Neural progenitor cell (in vitro differentiated cells): ENCODE measurements at regions not wholly inside any gene's neighbourhood (a gene's known extent, or its start where the extent isn't known, plus 50 kb on each side); places are given as distances from the start of the nearest gene placed in this dataset.

Source experiments
- DNase-seq: peaks from one replicate; pipeline ENCODE4 v3.0.0-alpha.2; 2016; ENCODE audit warnings: low spot score
- H2AFZ ChIP-seq: fragments of 200-600 bp; sonication (generic); replicated peaks from 2 replicates; pipeline ENCODE4 v1.6.1; 2016; ENCODE audit warnings: antibody characterized with exemption
- H3F3A ChIP-seq: fragments of 200-600 bp; sonication (generic); 2 replicates; pipeline ENCODE4 v1.6.1; 2016; ENCODE audit warnings: antibody characterized with exemption, low read depth
- H3K27ac ChIP-seq: fragments of 200-600 bp; sonication (generic); 2 replicates; pipeline ENCODE4 v1.5.1; 2016; ENCODE audit warnings: mild to moderate bottlenecking
- H3K27me3 ChIP-seq: fragments of 200-600 bp; sonication (generic); 2 replicates; pipeline ENCODE4 v1.6.1; 2016; ENCODE audit warnings: mild to moderate bottlenecking, moderate library complexity
- H3K36me3 ChIP-seq: fragments of 200-600 bp; sonication (generic); 2 replicates; pipeline ENCODE4 v1.5.1; 2016
- H3K4me1 ChIP-seq: fragments of 200-600 bp; sonication (generic); 2 replicates; pipeline ENCODE4 v1.6.1; 2016; ENCODE audit warnings: mixed run types
- H3K4me2 ChIP-seq: fragments of 200-600 bp; sonication (generic); 2 replicates; pipeline ENCODE4 v1.6.1; 2016
- H3K4me3 ChIP-seq: fragments of 200-600 bp; sonication (generic); 2 replicates; pipeline ENCODE4 v1.5.1; 2016
- H3K79me2 ChIP-seq: fragments of 200-600 bp; sonication (generic); 2 replicates; pipeline ENCODE4 v1.6.1; 2016; ENCODE audit warnings: low read depth
- H3K9ac ChIP-seq: fragments of 200-600 bp; sonication (generic); 2 replicates; pipeline ENCODE4 v1.6.1; 2016
- H3K9me3 ChIP-seq: fragments of 200-600 bp; sonication (generic); 2 replicates; pipeline ENCODE4 v1.5.1; 2016; ENCODE audit warnings: low read depth
- H4K20me1 ChIP-seq: fragments of 200-600 bp; sonication (generic); 2 replicates; pipeline ENCODE4 v1.6.1; 2016; ENCODE audit warnings: low read depth
- H3K27ac Mint-ChIP-seq: 3 replicates; pipeline ENCODE4 v1.8.0; 2021; ENCODE audit warnings: mixed read lengths
- H3K27me3 Mint-ChIP-seq: 2 replicates; pipeline ENCODE4 v1.8.0; 2022; ENCODE audit warnings: low read depth, mild to moderate bottlenecking, inconsistent platforms, moderate library complexity, mixed read lengths; ENCODE audit not compliant: insufficient read depth
- H3K36me3 Mint-ChIP-seq: 3 replicates; pipeline ENCODE4 v1.8.0; 2021; ENCODE audit warnings: mixed read lengths
- H3K4me1 Mint-ChIP-seq: 3 replicates; pipeline ENCODE4 v1.8.0; 2021; ENCODE audit warnings: mixed read lengths
- H3K4me3 Mint-ChIP-seq: 3 replicates; pipeline ENCODE4 v1.8.0; 2021; ENCODE audit warnings: mild to moderate bottlenecking, moderate library complexity, mixed read lengths
- H3K9me3 Mint-ChIP-seq: 3 replicates; pipeline ENCODE4 v1.8.0; 2020; ENCODE audit warnings: mixed read lengths
- EZH2 ChIP-seq: fragments of 200-600 bp; sonication (generic); IDR thresholded peaks from 2 replicates; pipeline ENCODE4 v1.6.1; 2017; ENCODE audit warnings: antibody characterized with exemption, mild to moderate bottlenecking, moderate library complexity
- EZH2phosphoT487 ChIP-seq: fragments of 200-600 bp; sonication (generic); IDR thresholded peaks from 2 replicates; pipeline ENCODE4 v1.6.1; 2017; ENCODE audit warnings: antibody characterized with exemption
- TF ChIP-seq, protein P1 (sequence below): fragments of 200-600 bp; sonication (generic); IDR thresholded peaks from 2 replicates; pipeline ENCODE4 v1.5.1; 2017; ENCODE audit warnings: antibody characterized with exemption, mild to moderate bottlenecking

DNA sequence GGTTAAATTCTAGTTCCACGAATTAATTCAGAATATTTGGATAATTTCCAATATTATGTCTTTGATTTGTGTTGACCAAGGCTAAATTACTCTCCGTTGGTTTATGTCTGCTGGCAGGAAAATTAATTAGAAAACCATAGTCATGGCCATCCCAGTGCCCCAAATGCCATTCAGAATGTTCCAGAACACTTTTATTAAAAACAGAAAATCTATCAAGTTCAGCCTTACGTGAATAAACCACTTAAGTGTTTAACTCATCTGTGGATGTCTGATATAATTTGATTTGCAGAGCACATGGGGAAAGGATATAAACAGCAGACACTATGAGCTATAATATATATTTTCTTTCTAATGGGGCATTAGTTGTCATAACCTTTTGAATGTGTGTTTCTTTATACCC is 480.7 kb downstream of the MRPL39 start:
- no peak for DNase-seq
- Mint-ChIP-seq H3K36me3 (no peaks in the 10 kb centered on the region), H3K9me3 (no peaks in the 10 kb centered on the region)

DNA sequence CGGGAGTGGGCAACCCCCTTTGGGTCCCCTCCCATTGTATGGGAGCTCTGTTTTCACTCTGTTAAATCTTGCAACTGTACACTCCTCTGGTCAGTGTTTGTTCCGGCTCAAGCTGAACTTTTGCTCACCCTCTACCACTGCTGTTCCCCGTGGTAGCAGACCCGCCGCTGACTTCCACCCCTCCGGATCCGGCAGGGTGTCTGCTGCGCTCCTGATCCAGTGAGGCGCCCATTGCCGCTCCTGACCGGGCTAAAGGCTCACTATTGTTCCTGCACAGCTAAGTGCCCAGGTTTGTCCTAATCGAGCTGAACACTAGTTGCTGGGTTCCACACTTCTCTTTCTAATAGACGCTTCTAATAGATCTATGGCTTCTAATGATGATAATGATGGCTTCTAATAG is 488.6 kb downstream of the MRPL39 start:
- Histone ChIP-seq H4K20me1 (no peaks in the 10 kb centered on the region), H3K36me3 (no peaks in the 10 kb centered on the region), H2AFZ (no peak overlapping the region), H3K4me2 (no peak overlapping the region), H3K4me3 (no peak overlapping the region), H3K27me3 (no peaks in the 10 kb centered on the region), H3K79me2 (no peaks in the 10 kb centered on the region), H3K9me3 (no peaks in the 10 kb centered on the region), H3K9ac (no peak overlapping the region), H3F3A (no peaks in the 10 kb centered on the region), H3K4me1 (peaks cover 3% of the 10 kb centered on the region), H3K27ac (no peak overlapping the region)
- Mint-ChIP-seq H3K27ac (no peak overlapping the region), H3K4me3 (no peak overlapping the region), H3K9me3 (no peaks in the 10 kb centered on the region), H3K27me3 (no peaks in the 10 kb centered on the region), H3K4me1 (no peaks in the 10 kb centered on the region), H3K36me3 (no peaks in the 10 kb centered on the region)
- DNase-seq: no peak
- TF ChIP-seq, protein P1, sequence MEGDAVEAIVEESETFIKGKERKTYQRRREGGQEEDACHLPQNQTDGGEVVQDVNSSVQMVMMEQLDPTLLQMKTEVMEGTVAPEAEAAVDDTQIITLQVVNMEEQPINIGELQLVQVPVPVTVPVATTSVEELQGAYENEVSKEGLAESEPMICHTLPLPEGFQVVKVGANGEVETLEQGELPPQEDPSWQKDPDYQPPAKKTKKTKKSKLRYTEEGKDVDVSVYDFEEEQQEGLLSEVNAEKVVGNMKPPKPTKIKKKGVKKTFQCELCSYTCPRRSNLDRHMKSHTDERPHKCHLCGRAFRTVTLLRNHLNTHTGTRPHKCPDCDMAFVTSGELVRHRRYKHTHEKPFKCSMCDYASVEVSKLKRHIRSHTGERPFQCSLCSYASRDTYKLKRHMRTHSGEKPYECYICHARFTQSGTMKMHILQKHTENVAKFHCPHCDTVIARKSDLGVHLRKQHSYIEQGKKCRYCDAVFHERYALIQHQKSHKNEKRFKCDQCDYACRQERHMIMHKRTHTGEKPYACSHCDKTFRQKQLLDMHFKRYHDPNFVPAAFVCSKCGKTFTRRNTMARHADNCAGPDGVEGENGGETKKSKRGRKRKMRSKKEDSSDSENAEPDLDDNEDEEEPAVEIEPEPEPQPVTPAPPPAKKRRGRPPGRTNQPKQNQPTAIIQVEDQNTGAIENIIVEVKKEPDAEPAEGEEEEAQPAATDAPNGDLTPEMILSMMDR: no peak
- TF ChIP-seq EZH2 (no peak), EZH2phosphoT487 (no peak)

More for the DNA sequence above, 480.7 kb downstream of the MRPL39 start:
- Mint-ChIP-seq H3K4me1 (no peaks in the 10 kb centered on the region), H3K27me3 (no peaks in the 10 kb centered on the region), H3K4me3 (no peak overlapping the region), H3K27ac (no peak overlapping the region)
- Histone ChIP-seq H2AFZ (no peak overlapping the region), H3K27me3 (no peaks in the 10 kb centered on the region), H4K20me1 (no peaks in the 10 kb centered on the region), H3K79me2 (no peaks in the 10 kb centered on the region), H3K9me3 (no peaks in the 10 kb centered on the region), H3K27ac (no peak overlapping the region), H3K9ac (no peak overlapping the region), H3K4me1 (no peaks in the 10 kb centered on the region), H3K36me3 (no peaks in the 10 kb centered on the region), H3K4me3 (no peak overlapping the region), H3F3A (no peaks in the 10 kb centered on the region), H3K4me2 (no peak overlapping the region)
- TF ChIP-seq, protein P1: no peak
- TF ChIP-seq EZH2phosphoT487: no peak
- no peak for TF ChIP-seq EZH2

DNA sequence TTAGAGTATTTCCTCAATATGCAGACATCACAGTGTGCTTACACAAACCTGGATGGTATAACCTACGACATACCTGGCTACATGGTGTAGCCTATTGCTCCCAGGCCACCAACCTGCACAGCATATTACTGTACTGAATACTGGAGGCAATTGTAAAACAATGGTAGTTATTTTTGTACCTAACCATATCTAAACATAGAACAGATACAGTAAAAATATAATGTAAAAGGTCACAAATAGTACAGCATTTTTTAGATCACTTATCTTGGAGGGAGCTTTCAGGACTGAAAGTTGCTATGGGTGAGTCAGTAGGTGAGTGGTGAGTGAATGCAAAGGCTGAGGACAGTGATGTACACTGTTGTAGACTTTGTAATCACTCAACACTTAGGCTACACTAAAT is 492.3 kb downstream of the MRPL39 start:
- H3K36me3 ChIP-seq: no peaks in the 10 kb centered on the region
- H3K27me3 Mint-ChIP-seq: no peaks in the 10 kb centered on the region
- no peaks in the 10 kb centered on the region for H4K20me1 ChIP-seq
- no peak overlapping the region for H3K9ac ChIP-seq
- H3K4me1 Mint-ChIP-seq: no peaks in the 10 kb centered on the region
- no peak for DNase-seq
- no peak overlapping the region for H3K27ac Mint-ChIP-seq
- H3K4me1 ChIP-seq: peaks cover 10% of the 10 kb centered on the region
- no peak overlapping the region for H3K27ac ChIP-seq
- no peaks in the 10 kb centered on the region for H3K79me2 ChIP-seq
- H3F3A ChIP-seq: no peaks in the 10 kb centered on the region
- no peaks in the 10 kb centered on the region for H3K9me3 Mint-ChIP-seq
- H3K27me3 ChIP-seq: no peaks in the 10 kb centered on the region
- H3K9me3 ChIP-seq: no peaks in the 10 kb centered on the region
- no peaks in the 10 kb centered on the region for H3K36me3 Mint-ChIP-seq
- H2AFZ ChIP-seq: no peak overlapping the region
- H3K4me2 ChIP-seq: no peak overlapping the region
- H3K4me3 ChIP-seq: no peak overlapping the region
- TF ChIP-seq EZH2phosphoT487 (no peak), EZH2 (no peak)
- TF ChIP-seq, protein P1: no peak
- H3K4me3 Mint-ChIP-seq: no peak overlapping the region

DNA sequence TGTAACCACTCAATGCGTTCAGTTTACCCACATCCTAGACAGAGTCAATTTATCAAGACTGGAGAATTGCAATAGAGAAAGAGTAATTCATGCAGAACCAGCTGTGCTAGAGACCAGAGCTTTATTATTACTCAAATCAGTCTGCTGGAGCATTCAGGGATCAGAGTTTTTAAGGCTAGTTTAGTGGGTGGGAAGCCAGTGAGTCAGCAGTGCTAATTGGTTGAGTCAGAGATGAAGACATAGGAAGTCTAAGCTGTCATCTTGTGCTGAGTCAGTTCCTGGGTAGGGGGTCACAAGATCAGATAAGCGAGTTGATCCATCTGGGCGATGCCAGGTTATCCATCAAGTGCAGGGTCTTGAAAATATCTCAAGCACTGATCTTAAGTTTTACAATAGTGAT is 499.6 kb downstream of the MRPL39 start:
- no peak overlapping the region for H3K27ac ChIP-seq
- H3K36me3 ChIP-seq: no peaks in the 10 kb centered on the region
- DNase-seq: no peak
- no peaks in the 10 kb centered on the region for H4K20me1 ChIP-seq
- H3F3A ChIP-seq: no peaks in the 10 kb centered on the region
- no peak overlapping the region for H3K4me3 Mint-ChIP-seq
- H3K9me3 Mint-ChIP-seq: peaks cover 2% of the 10 kb centered on the region
- no peak overlapping the region for H3K4me3 ChIP-seq
- no peak overlapping the region for H2AFZ ChIP-seq
- no peaks in the 10 kb centered on the region for H3K4me1 Mint-ChIP-seq
- no peak overlapping the region for H3K27ac Mint-ChIP-seq
- no peaks in the 10 kb centered on the region for H3K9me3 ChIP-seq
- no peaks in the 10 kb centered on the region for H3K27me3 ChIP-seq
- no peaks in the 10 kb centered on the region for H3K27me3 Mint-ChIP-seq
- no peak overlapping the region for H3K4me2 ChIP-seq
- H3K9ac ChIP-seq: no peak overlapping the region
- no peaks in the 10 kb centered on the region for H3K36me3 Mint-ChIP-seq
- TF ChIP-seq, protein P1: no peak
- TF ChIP-seq EZH2phosphoT487: no peak
- no peak for TF ChIP-seq EZH2
- no peaks in the 10 kb centered on the region for H3K79me2 ChIP-seq
- no peaks in the 10 kb centered on the region for H3K4me1 ChIP-seq
